GM18520 (cell line): ENCODE measurements at regions not wholly inside any gene's neighbourhood (a gene's known extent, or its start where the extent isn't known, plus 50 kb on each side); places are given as distances from the start of the nearest gene placed in this dataset.

Experiments used
- ATAC-seq: cut with Tn5 transposase; IDR thresholded peaks from one replicate; pipeline ENCODE4 v1.9.1; 2021; ENCODE audit not compliant: unreplicated experiment

GRCh38 chr10:129416956-129417765 is 49.9 kb upstream of the MGMT start:
- ATAC-seq, result no peak
